Activated CD8-positive, alpha-beta T cell treated with anti-CD3 and anti-CD28 coated beads for 36 hours (primary cell): ENCODE measurements at regions not wholly inside any gene's neighbourhood (a gene's known extent, or its start where the extent isn't known, plus 50 kb on each side); places are given as distances from the start of the nearest gene placed in this dataset.

Source experiments
- ATAC-seq: fragments of 200-7000 bp; cut with Tn5 transposase; one replicate; pipeline ENCODE4 v1.10.0; 2021; ENCODE audit warnings: mild to moderate bottlenecking, moderate library complexity
- CTCF ChIA-PET: fragments of 350-600 bp; sonication (Branson Sonifier 250); formaldehyde crosslinking; loops from one replicate; lab custom pipeline; 2021; ENCODE audit warnings: antibody characterized with exemption; lab: Charles Lee
- POLR2A ChIA-PET: fragments of 350-600 bp; sonication (Branson Sonifier 250); formaldehyde crosslinking; loops from one replicate; lab custom pipeline; 2021; ENCODE audit warnings: antibody characterized with exemption; lab: Charles Lee
- DNase-seq: peaks from one replicate; pipeline ENCODE4 v3.0.0-alpha.2; 2020
- H3K27ac Mint-ChIP-seq: one replicate; pipeline ENCODE4 v1.8.0; 2021; ENCODE audit warnings: mild to moderate bottlenecking, mixed read lengths
- H3K27me3 Mint-ChIP-seq: one replicate; pipeline ENCODE4 v1.8.0; 2021; ENCODE audit warnings: mixed read lengths
- H3K36me3 Mint-ChIP-seq: one replicate; pipeline ENCODE4 v1.8.0; 2021; ENCODE audit warnings: low read depth, mixed read lengths
- H3K4me1 Mint-ChIP-seq: one replicate; pipeline ENCODE4 v1.8.0; 2021; ENCODE audit warnings: low read depth, mixed read lengths
- H3K4me3 Mint-ChIP-seq: one replicate; pipeline ENCODE4 v1.8.0; 2021; ENCODE audit warnings: mild to moderate bottlenecking, moderate library complexity, mixed read lengths
- H3K9me3 Mint-ChIP-seq: one replicate; pipeline ENCODE4 v1.8.0; 2021; ENCODE audit warnings: mixed read lengths
- CTCF ChIP-seq: fragments of 200-600 bp; IDR thresholded peaks from one replicate; pipeline ENCODE4 v1.8.0; 2022; ENCODE audit warnings: antibody characterized with exemption, mild to moderate bottlenecking
- intact Hi-C: fragments of 100-400 bp; cut with micrococcal nuclease; formaldehyde crosslinking; loops from one replicate; pipeline ENCODE4 v1.10.0; 2022

GRCh38 chr11:90822996-90823395, 600.1 kb upstream of the CHORDC1 start:
- ATAC-seq (no peak), DNase-seq (no peak)
- POLR2A ChIA-PET, result no interaction called here
- H3K4me1 Mint-ChIP-seq, result no peaks in the 10 kb centered on the region
- no peak for TF ChIP-seq CTCF
- CTCF ChIA-PET, result no interaction called here
- no peaks in the 10 kb centered on the region for H3K27me3 Mint-ChIP-seq
- no peak overlapping the region for H3K4me3 Mint-ChIP-seq
- H3K9me3 Mint-ChIP-seq, result peaks cover 5% of the 10 kb centered on the region
- no peak overlapping the region for H3K27ac Mint-ChIP-seq
- H3K36me3 Mint-ChIP-seq, result no peaks in the 10 kb centered on the region
- intact Hi-C loops, result no loop called here

GRCh38 chr11:90818196-90818745, 595.4 kb upstream of the CHORDC1 start:
- ChIA-PET CTCF (no interaction called here), POLR2A (no interaction called here)
- DNase-seq (no peak), ATAC-seq (no peak)
- H3K27me3 Mint-ChIP-seq, result no peaks in the 10 kb centered on the region
- no peaks in the 10 kb centered on the region for H3K4me1 Mint-ChIP-seq
- no peak overlapping the region for H3K4me3 Mint-ChIP-seq
- H3K27ac Mint-ChIP-seq, result no peak overlapping the region
- no peaks in the 10 kb centered on the region for H3K36me3 Mint-ChIP-seq
- peaks cover 2% of the 10 kb centered on the region for H3K9me3 Mint-ChIP-seq
- intact Hi-C loops, result no loop called here
- no peak for TF ChIP-seq CTCF

- TF ChIP-seq CTCF, result no peak
- POLR2A ChIA-PET, result no interaction called here
- no peak overlapping the region for H3K27ac Mint-ChIP-seq
- CTCF ChIA-PET, result no interaction called here
- peaks cover 6% of the 10 kb centered on the region for H3K9me3 Mint-ChIP-seq
- intact Hi-C loops, result no loop called here
- ATAC-seq, result no peak
- no peaks in the 10 kb centered on the region for H3K36me3 Mint-ChIP-seq
- no peak overlapping the region for H3K4me3 Mint-ChIP-seq
- no peak for DNase-seq
- no peaks in the 10 kb centered on the region for H3K27me3 Mint-ChIP-seq
- H3K4me1 Mint-ChIP-seq, result no peaks in the 10 kb centered on the region
Measured at GRCh38 chr11:90809581-90809980, 586.7 kb upstream of the CHORDC1 start.

GRCh38 chr11:90805172-90805571, 582.3 kb upstream of the CHORDC1 start:
- POLR2A ChIA-PET, result no interaction called here

GRCh38 chr11:90803831-90804230, 581.0 kb upstream of the CHORDC1 start:
- POLR2A ChIA-PET, result no interaction called here
- Mint-ChIP-seq H3K9me3 (peaks cover 4% of the 10 kb centered on the region), H3K4me3 (no peak overlapping the region), H3K27ac (no peak overlapping the region), H3K36me3 (no peaks in the 10 kb centered on the region), H3K27me3 (no peaks in the 10 kb centered on the region), H3K4me1 (no peaks in the 10 kb centered on the region)
- CTCF ChIA-PET, result no interaction called here
- no peak for DNase-seq
- intact Hi-C loops, result no loop called here
- no peak for ATAC-seq
- no peak for TF ChIP-seq CTCF

More at GRCh38 chr11:90805172-90805571, 582.3 kb upstream of the CHORDC1 start:
- Mint-ChIP-seq H3K36me3 (no peaks in the 10 kb centered on the region), H3K9me3 (peaks cover 1% of the 10 kb centered on the region), H3K4me1 (no peaks in the 10 kb centered on the region), H3K27me3 (no peaks in the 10 kb centered on the region), H3K27ac (no peak overlapping the region), H3K4me3 (no peak overlapping the region)
- DNase-seq, result no peak
- intact Hi-C loops, result no loop called here
- CTCF ChIA-PET, result no interaction called here
- no peak for ATAC-seq
- no peak for TF ChIP-seq CTCF
